ENCODE measurements at regions not wholly inside any gene's neighbourhood (a gene's known extent, or its start where the extent isn't known, plus 50 kb on each side); places are given as distances from the start of the nearest gene placed in this dataset.

GRCh38 chr2:180061546-180061945 lies 54.4 kb upstream of the CWC22 start:
- DNase-seq (ENCODE audit: low spot score), result no peak

DNA sequence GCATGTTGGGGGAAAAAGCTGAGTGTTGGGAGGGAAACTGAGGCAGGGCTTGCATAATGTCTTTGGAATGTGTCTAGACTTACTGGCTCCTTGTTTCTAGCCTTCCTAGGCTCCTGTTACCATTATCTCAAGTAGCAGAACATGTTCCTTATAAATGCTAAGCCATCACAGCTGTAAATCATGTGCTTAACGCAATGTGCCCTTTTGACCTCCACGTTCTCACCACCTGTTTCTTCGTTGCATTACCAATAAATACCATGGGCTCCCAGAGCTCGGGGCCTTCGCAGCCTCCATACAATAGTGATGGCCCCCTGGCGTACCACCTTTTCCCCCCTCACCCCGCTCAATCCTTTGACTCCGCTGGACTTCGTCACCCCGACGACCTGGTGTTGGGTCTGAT lies 54.0 kb upstream of the CWC22 start:
- DNase-seq (ENCODE audit: low spot score), result no peak

- DNase-seq (ENCODE audit: low spot score), result no peak
These were observed 51.9 kb upstream of the CWC22 start for GRCh38 chr2:180058993-180059392.

DNA sequence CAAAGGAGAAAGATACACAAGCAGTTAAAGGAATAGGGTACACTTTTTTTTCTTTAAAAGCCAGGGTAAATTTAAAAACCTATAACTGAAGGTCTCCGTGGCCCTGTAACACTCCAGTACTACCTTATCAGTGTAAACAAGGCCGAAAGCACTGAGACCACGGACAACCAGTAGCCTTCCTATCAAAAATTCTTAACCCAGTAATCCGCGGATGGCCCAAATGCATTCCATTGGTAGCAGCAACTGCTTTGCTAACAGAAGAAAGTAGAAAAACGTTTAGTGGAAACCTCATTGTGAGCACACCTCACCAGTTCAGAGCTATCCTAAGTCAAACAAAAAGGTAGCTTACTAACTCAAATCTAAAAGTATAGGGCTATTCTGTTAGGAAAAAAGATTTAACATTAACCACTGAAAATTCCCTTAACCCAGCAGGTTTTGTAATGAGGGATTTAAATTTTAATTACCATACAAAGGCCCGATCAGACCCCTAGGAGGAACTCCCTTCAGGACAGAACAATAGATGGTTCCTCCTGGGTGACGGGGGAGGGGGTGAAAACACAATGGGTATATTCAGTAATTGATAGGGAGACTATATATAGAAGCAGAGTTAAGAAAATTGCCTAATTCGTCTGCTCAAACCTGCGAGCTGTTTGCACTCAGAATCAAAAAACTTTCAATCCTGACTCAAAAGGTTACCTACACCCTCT lies 50.8 kb upstream of the CWC22 start:
- no peak for DNase-seq (ENCODE audit: low spot score)

Data from ureter (tissue), 1 donor.